Activated CD8-positive, alpha-beta memory T cell treated with anti-CD3 and anti-CD28 coated beads for 1 hour (primary cell): ENCODE measurements at regions not wholly inside any gene's neighbourhood (a gene's known extent, or its start where the extent isn't known, plus 50 kb on each side); places are given as distances from the start of the nearest gene placed in this dataset.
"Not testable (repeated sequence)": the region's sequence is repeated elsewhere in the genome, so short reads cannot be mapped to it uniquely, and the experiment has no call there.

Experiments
- DNase-seq, 2 donors: peaks; one replicate each; pipeline ENCODE4 v3.0.0-alpha.2; 2020; ENCODE audit warnings: low read depth in 1 of 2; ENCODE audit errors: extremely low read depth in 1 of 2

- no peak for DNase-seq
Observed at GRCh38 chr3:139131951-139132350, 87.3 kb upstream of the PRR23C start.

- DNase-seq = no peak
Observed at GRCh38 chr3:139132976-139133375, 88.3 kb upstream of the PRR23C start.

GRCh38 chr3:139134678-139135372 lies 90.1 kb upstream of the PRR23C start:
- no peak for DNase-seq

GRCh38 chr3:139135657-139136056 lies 91.0 kb upstream of the PRR23C start:
- no peak for DNase-seq

GRCh38 chr3:139136469-139137202 lies 91.9 kb upstream of the PRR23C start:
- DNase-seq = no peak

- no peak for DNase-seq
Observed at GRCh38 chr3:139140553-139140952, 95.9 kb upstream of the PRR23C start.

- not testable (repeated sequence) for DNase-seq
Observed at GRCh38 chr3:139145980-139146379, 101.3 kb upstream of the PRR23C start.

GRCh38 chr3:139151530-139151929 lies 106.8 kb upstream of the PRR23C start:
- no peak for DNase-seq

GRCh38 chr3:139153434-139153833 lies 108.7 kb upstream of the PRR23C start:
- not testable (repeated sequence) for DNase-seq

GRCh38 chr3:139157161-139157932 lies 112.7 kb upstream of the PRR23C start:
- no peak for DNase-seq

- no peak for DNase-seq
Observed at GRCh38 chr3:139159356-139159755, 114.7 kb upstream of the PRR23C start.

GRCh38 chr3:139173372-139174108 lies 128.8 kb upstream of the PRR23C start:
- no peak for DNase-seq

- DNase-seq = no peak
Observed at GRCh38 chr3:139180489-139180888, 135.8 kb upstream of the PRR23C start.

GRCh38 chr3:139182143-139182542 lies 137.5 kb upstream of the PRR23C start:
- DNase-seq = no peak

GRCh38 chr3:139182598-139182997 lies 137.9 kb upstream of the PRR23C start:
- no peak for DNase-seq

GRCh38 chr3:139185527-139185926 lies 140.8 kb upstream of the PRR23C start:
- no peak for DNase-seq

- DNase-seq = no peak
Observed at GRCh38 chr3:139187154-139187553, 142.5 kb upstream of the PRR23C start.

- DNase-seq = no peak
Observed at GRCh38 chr3:139187648-139188047, 143.0 kb upstream of the PRR23C start.

GRCh38 chr3:139189943-139190342 lies 145.3 kb upstream of the PRR23C start:
- no peak for DNase-seq

GRCh38 chr3:139194421-139194820 lies 149.4 kb upstream of the MRPS22 start:
- DNase-seq = not testable (repeated sequence)

GRCh38 chr3:139196146-139196545 lies 147.7 kb upstream of the MRPS22 start:
- not testable (repeated sequence) for DNase-seq
